B cell (primary cell): ENCODE measurements at regions not wholly inside any gene's neighbourhood (a gene's known extent, or its start where the extent isn't known, plus 50 kb on each side); places are given as distances from the start of the nearest gene placed in this dataset.

ENCODE experiments used
- CTCF ChIP-seq: fragments of 200-600 bp; IDR thresholded peaks from one replicate; pipeline ENCODE4 v1.8.0; 2022; ENCODE audit warnings: antibody characterized with exemption, mild to moderate bottlenecking
- EZH2 ChIP-seq: IDR thresholded peaks from 2 replicates; pipeline ENCODE4 v1.6.1; 2012; ENCODE audit warnings: borderline replicate concordance, low read depth, mild to moderate bottlenecking, moderate library complexity, low read length; ENCODE audit not compliant: insufficient read depth, poor library complexity, severe bottlenecking

- TF ChIP-seq CTCF, result no peak
- no peak for TF ChIP-seq EZH2
These were observed 580.2 kb downstream of the CCDC171 start for GRCh38 chr9:16133032-16133431.
